Smooth muscle cell (in vitro differentiated cells): ENCODE measurements at regions not wholly inside any gene's neighbourhood (a gene's known extent, or its start where the extent isn't known, plus 50 kb on each side); places are given as distances from the start of the nearest gene placed in this dataset.

ENCODE experiments used
- DNase-seq: peaks from one replicate; lab custom pipeline; 2025; ENCODE audit not compliant: unreplicated experiment; lab: John Stamatoyannopoulos, UW
- H2AFZ ChIP-seq: fragments of 200-600 bp; sonication (generic); 2 replicates; pipeline ENCODE4 v1.6.0; 2016; ENCODE audit warnings: antibody characterized with exemption, low read depth, mild to moderate bottlenecking
- H3F3A ChIP-seq: fragments of 200-600 bp; sonication (generic); 2 replicates; pipeline ENCODE4 v1.6.0; 2017; ENCODE audit warnings: antibody characterized with exemption, low read depth
- H3K27ac ChIP-seq: fragments of 200-600 bp; sonication (generic); 2 replicates; pipeline ENCODE4 v1.5.1; 2016; ENCODE audit warnings: low read depth, mild to moderate bottlenecking
- H3K27me3 ChIP-seq: fragments of 200-600 bp; sonication (generic); 2 replicates; pipeline ENCODE4 v1.6.1; 2016; ENCODE audit warnings: low read depth, mild to moderate bottlenecking
- H3K36me3 ChIP-seq: fragments of 200-600 bp; sonication (generic); 2 replicates; pipeline ENCODE4 v1.5.1; 2016; ENCODE audit warnings: low read depth
- H3K4me1 ChIP-seq: fragments of 200-600 bp; sonication (generic); 2 replicates; pipeline ENCODE4 v1.5.1; 2016; ENCODE audit warnings: low read depth
- H3K4me2 ChIP-seq: fragments of 200-600 bp; sonication (generic); 2 replicates; pipeline ENCODE4 v1.6.0; 2016; ENCODE audit warnings: mild to moderate bottlenecking
- H3K4me3 ChIP-seq: fragments of 200-600 bp; sonication (generic); 2 replicates; pipeline ENCODE4 v1.5.1; 2016; ENCODE audit warnings: mild to moderate bottlenecking
- H3K79me2 ChIP-seq: fragments of 200-600 bp; sonication (generic); 2 replicates; pipeline ENCODE4 v1.6.0; 2016; ENCODE audit warnings: low read depth, mild to moderate bottlenecking
- H3K9ac ChIP-seq: fragments of 200-600 bp; sonication (generic); 2 replicates; pipeline ENCODE4 v1.6.0; 2016; ENCODE audit warnings: low read depth
- H3K9me3 ChIP-seq: fragments of 200-600 bp; sonication (generic); replicated peaks from 2 replicates; pipeline ENCODE4 v1.5.1; 2016; ENCODE audit warnings: low read depth
- H4K20me1 ChIP-seq: fragments of 200-600 bp; sonication (generic); 2 replicates; pipeline ENCODE4 v1.6.0; 2016; ENCODE audit warnings: low read depth
- WGBS: methylation state at CpG from one replicate; pipeline ENCODE4 v1.1.7; 2016; ENCODE audit warnings: low lambda C conversion rate; 5-methylcytosine and 5-hydroxymethylcytosine counted together
- TF ChIP-seq, protein P1 (sequence below): fragments of 200-600 bp; sonication (generic); IDR thresholded peaks from 2 replicates; pipeline ENCODE4 v1.5.1; 2017; ENCODE audit warnings: borderline replicate concordance, mild to moderate bottlenecking, antibody characterized with exemption; ENCODE audit not compliant: insufficient read depth, poor library complexity, severe bottlenecking

DNA sequence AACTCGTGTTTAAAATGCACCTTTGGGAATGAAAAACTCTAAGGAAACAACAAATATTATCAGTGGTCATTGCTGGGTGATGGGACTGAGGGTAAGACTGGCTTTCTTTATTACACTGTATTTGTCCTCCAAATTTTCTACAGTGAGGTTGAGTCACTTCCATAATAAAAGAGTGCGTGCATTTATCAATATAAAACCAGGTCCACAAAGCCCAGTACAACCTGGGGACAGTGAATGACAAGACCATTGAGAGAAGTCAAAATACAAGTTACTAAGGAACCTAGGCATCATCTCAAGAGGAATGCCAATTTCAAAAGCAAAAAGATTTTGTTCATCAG, 76.4 kb downstream of the MAGED4 start:
- H3K4me1 ChIP-seq: no peaks in the 10 kb centered on the region
- no peaks in the 10 kb centered on the region for H3K36me3 ChIP-seq
- WGBS: 21% methylated on average over 2 of the region's 2 CpGs
- TF ChIP-seq, protein P1, sequence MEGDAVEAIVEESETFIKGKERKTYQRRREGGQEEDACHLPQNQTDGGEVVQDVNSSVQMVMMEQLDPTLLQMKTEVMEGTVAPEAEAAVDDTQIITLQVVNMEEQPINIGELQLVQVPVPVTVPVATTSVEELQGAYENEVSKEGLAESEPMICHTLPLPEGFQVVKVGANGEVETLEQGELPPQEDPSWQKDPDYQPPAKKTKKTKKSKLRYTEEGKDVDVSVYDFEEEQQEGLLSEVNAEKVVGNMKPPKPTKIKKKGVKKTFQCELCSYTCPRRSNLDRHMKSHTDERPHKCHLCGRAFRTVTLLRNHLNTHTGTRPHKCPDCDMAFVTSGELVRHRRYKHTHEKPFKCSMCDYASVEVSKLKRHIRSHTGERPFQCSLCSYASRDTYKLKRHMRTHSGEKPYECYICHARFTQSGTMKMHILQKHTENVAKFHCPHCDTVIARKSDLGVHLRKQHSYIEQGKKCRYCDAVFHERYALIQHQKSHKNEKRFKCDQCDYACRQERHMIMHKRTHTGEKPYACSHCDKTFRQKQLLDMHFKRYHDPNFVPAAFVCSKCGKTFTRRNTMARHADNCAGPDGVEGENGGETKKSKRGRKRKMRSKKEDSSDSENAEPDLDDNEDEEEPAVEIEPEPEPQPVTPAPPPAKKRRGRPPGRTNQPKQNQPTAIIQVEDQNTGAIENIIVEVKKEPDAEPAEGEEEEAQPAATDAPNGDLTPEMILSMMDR: no peak
- peak overlapping the region; percentile 80 for H3K4me2 ChIP-seq
- H4K20me1 ChIP-seq: no peaks in the 10 kb centered on the region
- no peak overlapping the region for H3K27ac ChIP-seq
- no peaks in the 10 kb centered on the region for H3K9me3 ChIP-seq
- no peak for DNase-seq
- no peaks in the 10 kb centered on the region for H3K27me3 ChIP-seq
- H3K79me2 ChIP-seq: no peaks in the 10 kb centered on the region
- H3K9ac ChIP-seq: no peak overlapping the region
- peak overlapping the region; percentile 80 for H2AFZ ChIP-seq
- no peaks in the 10 kb centered on the region for H3F3A ChIP-seq
- peak overlapping the region; percentile 87 for H3K4me3 ChIP-seq

DNA sequence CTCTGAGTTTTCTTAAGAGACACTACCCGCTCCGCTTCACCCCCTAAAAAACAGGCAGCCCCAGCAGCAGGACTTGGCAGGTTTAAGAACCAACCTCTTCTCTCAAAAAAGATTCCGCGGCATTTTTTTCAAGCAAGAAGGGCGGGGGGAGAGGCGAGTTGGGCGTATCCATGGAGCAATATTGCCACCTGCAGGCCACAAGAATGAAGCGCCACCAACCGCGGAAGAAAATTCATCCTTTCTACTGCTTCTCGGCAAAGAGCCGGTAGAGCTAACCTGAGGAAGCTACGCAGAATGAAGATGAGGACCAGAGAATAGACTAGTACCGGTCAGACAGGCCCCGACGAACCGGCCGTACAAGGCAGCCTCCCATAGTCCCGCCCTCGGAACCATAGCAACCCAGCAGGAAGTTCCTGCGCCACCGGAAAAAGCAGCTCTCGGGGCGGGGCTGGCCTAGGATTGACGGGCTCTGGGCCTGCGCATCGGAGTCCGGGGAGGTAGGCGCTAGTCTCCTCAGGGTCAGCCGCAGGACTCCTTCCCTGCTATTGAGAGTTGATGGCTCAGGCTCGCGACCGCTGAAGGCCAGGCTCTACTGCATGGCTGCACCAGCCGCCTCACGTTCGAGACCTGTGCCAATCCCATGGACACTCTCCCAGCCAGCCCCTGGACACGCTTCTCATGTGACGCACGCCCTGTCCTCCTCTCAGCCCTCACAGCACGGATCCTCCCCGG, 76.9 kb downstream of the MAGED4 start:
- peak overlapping the region; percentile 79 for H3K9ac ChIP-seq
- DNase-seq: peak; percentile 75
- H3K27me3 ChIP-seq: no peaks in the 10 kb centered on the region
- no peaks in the 10 kb centered on the region for H3F3A ChIP-seq
- no peaks in the 10 kb centered on the region for H4K20me1 ChIP-seq
- no peaks in the 10 kb centered on the region for H3K79me2 ChIP-seq
- H3K27ac ChIP-seq: peak overlapping the region; percentile 71
- H3K9me3 ChIP-seq: no peaks in the 10 kb centered on the region
- peak overlapping the region; percentile 87 for H3K4me3 ChIP-seq
- TF ChIP-seq, protein P1: peak; percentile 99
- no peaks in the 10 kb centered on the region for H3K4me1 ChIP-seq
- peak overlapping the region; percentile 80 for H2AFZ ChIP-seq
- WGBS: 21% methylated on average over 41 of the region's 41 CpGs
- H3K4me2 ChIP-seq: peak overlapping the region; percentile 80
- H3K36me3 ChIP-seq: no peaks in the 10 kb centered on the region

DNA sequence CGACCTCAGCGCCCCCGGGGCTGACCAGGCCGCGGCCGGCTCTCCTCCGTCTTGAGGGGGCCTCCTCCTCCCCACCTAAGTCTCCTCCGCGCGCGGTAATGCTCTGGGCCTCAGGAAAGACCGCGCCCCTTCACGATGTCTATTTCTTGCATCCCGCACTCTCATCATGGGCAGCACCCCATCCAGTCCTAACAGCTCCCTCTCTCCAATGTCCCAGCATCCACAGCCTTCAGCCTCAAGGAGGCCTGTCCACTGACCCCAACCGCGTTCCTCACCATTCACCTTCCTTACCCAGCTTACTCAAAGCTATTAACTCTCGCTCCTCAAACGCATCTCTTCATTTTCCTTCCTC, 77.5 kb downstream of the MAGED4 start:
- H3K27me3 ChIP-seq: no peaks in the 10 kb centered on the region
- no peaks in the 10 kb centered on the region for H3K79me2 ChIP-seq
- H3K4me1 ChIP-seq: no peaks in the 10 kb centered on the region
- H4K20me1 ChIP-seq: no peaks in the 10 kb centered on the region
- peak overlapping the region; percentile 87 for H3K4me3 ChIP-seq
- TF ChIP-seq, protein P1: no peak
- WGBS: 34% methylated on average over 19 of the region's 19 CpGs
- H3F3A ChIP-seq: no peaks in the 10 kb centered on the region
- DNase-seq: no peak
- H2AFZ ChIP-seq: peak overlapping the region; percentile 80
- no peaks in the 10 kb centered on the region for H3K9me3 ChIP-seq
- peak overlapping the region; percentile 80 for H3K4me2 ChIP-seq
- no peak overlapping the region for H3K9ac ChIP-seq
- H3K27ac ChIP-seq: peak overlapping the region; percentile 71
- H3K36me3 ChIP-seq: no peaks in the 10 kb centered on the region

DNA sequence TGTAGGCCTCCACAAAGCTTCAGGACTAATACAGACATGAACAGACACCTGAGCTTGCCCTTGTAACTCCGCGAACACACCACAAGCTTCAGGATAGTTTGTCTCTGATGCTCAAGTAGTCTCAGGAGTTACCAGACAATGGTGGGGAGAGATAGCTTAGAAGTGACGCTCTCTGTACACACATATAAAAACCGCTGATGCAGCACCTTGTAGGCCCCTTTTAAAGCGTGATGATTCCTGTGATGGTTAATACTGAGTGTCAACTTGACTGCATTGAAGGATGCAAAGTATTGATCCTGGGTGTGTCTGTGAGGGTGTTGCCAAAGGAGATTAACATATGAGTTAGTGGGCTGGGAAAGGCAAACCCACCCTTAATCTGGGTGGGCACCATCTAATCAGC, 78.7 kb downstream of the MAGED4 start:
- Histone ChIP-seq H3K4me3 (no peak overlapping the region), H3K4me1 (no peaks in the 10 kb centered on the region), H4K20me1 (no peaks in the 10 kb centered on the region), H3F3A (no peaks in the 10 kb centered on the region), H3K9me3 (no peaks in the 10 kb centered on the region), H2AFZ (no peak overlapping the region), H3K9ac (no peak overlapping the region), H3K79me2 (no peaks in the 10 kb centered on the region), H3K27ac (no peak overlapping the region), H3K36me3 (no peaks in the 10 kb centered on the region), H3K27me3 (no peaks in the 10 kb centered on the region), H3K4me2 (no peak overlapping the region)
- no peak for DNase-seq
- TF ChIP-seq, protein P1: no peak
- 90% methylated on average over 5 of the region's 5 CpGs for WGBS
